RKO (cell line): ENCODE measurements at regions not wholly inside any gene's neighbourhood (a gene's known extent, or its start where the extent isn't known, plus 50 kb on each side); places are given as distances from the start of the nearest gene placed in this dataset.
"Not testable (repeated sequence)": the region's sequence is repeated elsewhere in the genome, so short reads cannot be mapped to it uniquely, and the experiment has no call there.

Experiments used
- DNase-seq: peaks from one replicate; pipeline ENCODE4 v3.0.0-alpha.2; 2016; ENCODE audit warnings: low spot score

DNA sequence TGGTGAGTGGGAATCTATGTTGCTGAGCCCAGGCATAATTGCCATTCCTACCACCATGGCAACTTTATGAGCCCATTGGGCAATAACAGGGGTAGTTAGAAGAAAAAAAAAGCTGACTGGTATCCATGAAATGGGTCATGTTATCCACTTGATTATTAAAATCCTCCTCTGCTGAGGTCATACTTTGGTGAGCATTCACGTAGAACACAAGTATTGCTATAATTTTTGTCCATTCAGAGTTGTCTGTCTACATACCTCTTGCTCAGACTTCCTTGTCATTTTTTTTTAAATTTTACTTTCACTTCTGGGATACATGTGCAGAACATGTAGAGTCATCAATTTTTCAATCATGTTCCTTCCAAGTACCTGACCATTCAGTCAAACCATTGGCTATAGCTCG, 780.8 kb upstream of the ARRDC3 start:
- no peak for DNase-seq

DNA sequence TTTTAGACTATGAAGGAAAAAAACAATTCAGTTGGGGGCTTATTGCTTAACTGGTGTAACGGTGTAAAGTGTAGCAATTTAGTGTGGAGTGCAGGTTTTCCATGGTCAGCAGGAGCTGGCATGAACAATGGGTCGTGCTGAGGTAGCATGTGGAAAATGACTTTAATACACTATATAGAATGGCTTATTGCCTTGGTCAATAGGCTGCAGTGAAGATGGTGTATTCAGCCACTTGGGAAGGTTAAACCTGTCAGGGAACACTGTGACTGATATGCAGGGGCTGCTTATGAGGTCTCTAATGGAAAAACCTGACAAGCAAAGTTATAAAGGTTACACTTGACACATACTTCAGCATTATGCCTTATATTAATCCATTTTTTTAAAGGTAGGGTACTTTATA, 764.7 kb upstream of the ARRDC3 start:
- no peak for DNase-seq

DNA sequence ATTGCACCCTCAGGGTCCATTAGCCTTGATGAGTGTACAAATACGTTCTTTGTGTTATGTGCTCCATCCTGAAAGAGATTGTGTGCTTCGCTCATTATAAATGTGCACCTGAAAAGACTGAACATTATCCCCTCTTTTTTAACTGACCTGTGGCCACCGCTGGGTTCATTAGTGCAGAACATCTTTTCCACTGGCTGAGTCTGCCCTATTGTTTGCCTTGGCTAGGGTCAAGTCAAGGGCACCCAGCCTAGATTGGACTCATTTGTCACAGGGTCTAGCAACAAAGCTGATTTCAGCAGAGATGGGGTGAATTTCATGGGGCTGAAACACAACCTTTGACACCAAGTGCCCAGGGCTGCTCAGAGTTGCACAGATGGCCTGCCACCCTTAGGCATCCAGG, 764.1 kb upstream of the ARRDC3 start:
- no peak for DNase-seq

DNA sequence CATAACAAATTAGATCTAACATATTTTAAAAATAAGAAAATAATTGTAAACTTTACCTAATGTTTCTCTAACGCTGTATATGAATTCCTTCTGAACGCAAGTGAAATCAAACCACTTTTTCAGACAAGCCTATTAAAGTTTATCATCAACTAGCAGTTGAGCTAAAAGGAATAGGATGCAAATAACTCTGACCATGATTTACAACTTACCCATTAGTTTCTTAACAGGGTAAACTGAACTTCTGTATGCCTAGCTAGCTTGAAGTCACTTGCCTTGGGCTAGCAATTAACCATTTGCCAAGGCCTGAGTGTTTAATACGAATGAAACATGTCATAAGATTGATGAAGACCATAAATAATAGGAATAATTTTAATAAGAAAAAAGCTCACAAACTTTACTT, 762.7 kb upstream of the ARRDC3 start:
- no peak for DNase-seq

DNA sequence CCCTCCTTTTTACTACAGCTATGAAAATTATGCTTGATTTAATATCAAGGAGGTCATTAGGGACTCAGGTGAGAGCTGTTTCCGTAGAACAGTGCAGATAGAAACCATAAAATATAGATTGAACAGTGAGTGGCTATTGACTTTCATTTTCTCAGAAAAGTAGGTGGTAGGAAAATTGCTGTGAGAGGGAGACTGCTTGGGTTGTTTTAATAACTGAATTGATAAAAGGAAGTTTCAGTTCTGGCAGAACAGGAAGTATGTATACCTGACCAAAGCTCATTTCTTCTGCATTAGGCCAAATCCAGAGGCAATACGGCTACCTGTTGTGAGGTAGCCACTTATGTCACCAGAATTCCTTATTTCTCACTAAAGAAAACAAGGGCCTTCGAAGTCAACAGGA, 761.7 kb upstream of the ARRDC3 start:
- no peak for DNase-seq

DNA sequence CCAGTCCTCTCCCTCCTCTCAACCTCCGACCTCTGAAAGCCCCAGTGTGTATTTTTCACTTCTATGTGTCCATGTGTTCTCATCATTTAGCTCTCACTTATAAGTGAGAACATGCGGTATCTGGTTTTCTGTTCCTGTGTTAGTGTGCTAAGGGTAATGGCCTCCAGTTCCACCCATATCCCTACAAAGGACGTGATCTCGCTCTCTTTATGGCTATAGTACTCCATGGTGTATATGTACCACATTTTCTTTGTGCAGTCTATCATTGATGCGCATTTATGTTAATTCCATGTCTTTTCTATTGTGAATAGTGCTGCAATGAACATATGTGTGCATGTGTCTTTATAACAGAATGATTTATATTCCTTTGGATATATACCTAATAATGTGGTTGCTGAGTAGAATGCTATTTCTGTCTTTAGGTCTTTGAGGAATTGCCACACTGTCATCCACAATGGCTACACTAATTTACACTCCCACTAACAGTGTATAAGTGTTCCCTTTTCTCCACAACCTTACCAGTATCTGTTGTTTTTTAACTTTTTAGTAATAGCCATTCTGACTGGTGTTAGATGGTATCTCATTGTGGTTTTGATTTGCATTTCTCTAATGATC, 749.3 kb upstream of the ARRDC3 start:
- DNase-seq = not testable (repeated sequence)

DNA sequence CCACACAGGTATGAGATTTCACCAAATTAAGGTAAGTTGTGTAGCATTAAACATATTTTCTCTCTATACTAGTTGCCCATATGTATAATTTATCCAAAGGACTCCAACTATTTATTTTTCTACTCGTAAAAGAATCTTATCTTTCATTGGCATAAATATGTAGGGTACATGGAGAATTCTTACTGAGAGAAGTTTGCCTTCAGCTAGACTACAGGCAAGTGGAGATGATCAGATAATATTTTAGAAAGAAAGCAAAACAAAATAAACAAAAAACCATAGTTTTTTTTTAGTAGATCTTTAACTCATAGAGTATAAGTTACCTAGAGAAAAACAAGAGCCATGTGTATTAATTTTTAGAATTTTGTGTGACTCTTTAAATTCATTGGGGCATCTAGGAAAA, 743.1 kb upstream of the ARRDC3 start:
- DNase-seq = no peak

DNA sequence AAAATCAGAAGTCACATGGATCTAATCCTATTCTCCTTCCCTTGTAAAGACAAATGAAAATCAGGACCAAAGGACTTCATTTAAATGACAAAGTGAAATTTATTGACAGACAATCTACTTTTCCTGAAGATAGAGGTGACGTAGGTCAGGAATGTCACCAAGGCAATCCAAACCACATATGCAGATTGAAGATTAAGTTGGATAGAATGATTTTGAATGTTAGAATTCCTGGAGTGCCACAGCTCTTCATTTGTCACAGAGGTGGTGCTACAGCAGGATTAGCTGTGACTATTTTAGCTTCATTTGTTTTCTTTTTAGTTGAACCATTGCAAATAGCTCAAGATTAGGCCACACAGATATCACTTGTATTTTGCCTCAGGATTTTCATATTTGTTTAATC, 736.0 kb upstream of the ARRDC3 start:
- no peak for DNase-seq

DNA sequence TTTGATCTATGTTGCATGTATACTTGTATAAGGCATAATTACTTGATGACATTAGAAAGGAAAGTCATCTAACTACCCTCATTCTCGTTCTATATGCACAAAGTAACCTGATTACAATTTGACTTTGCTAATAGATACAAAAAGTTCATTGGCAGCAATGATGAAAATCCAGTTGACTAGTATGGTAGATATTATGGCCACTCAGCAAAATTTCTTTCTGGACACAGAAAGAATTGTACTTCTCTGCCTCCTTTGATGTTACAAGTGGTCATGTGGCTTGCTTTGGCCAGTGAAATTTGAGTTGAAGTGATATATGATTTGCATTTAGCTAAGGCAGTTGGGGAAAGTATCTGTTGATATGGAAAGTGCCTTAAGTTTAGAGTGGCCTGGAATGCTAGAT, 723.7 kb upstream of the ARRDC3 start:
- DNase-seq = no peak

DNA sequence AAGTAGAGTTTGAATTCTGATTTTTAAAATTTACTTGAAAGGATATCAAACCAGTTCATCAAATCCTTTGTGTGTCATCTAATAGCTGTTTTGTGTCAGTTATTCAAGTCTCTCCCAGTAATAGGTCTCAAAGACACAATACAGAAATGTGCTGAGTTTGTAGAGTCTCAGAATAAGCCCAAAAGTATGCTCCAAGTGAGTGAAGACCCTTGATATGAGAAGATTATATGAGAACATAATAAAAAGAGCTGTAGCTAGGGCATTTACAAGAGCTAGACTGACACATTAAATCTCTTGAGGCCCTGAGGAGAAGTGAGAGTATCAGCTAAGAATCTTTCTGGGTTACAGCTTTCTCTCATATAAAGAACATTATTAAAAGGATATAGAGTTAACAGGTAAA, 721.0 kb upstream of the ARRDC3 start:
- DNase-seq = no peak

DNA sequence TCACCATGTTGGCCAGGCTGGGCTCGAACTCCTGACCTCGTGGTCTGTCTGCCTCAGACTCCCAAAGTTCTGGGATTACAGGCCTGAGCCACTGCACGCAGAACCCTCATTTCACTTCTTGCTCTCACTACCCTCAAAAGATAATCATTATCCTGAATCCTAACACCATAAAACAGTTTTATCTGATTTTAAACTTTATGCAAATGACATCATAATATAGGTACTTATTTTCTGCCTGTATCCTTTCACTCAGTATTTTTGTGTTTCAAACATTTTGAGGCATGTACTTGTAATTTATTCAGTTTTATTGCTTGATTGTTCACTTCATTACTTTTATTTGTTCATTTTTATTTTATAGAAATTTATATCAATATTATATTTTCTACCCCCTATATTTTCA, 719.2 kb upstream of the ARRDC3 start:
- no peak for DNase-seq

DNA sequence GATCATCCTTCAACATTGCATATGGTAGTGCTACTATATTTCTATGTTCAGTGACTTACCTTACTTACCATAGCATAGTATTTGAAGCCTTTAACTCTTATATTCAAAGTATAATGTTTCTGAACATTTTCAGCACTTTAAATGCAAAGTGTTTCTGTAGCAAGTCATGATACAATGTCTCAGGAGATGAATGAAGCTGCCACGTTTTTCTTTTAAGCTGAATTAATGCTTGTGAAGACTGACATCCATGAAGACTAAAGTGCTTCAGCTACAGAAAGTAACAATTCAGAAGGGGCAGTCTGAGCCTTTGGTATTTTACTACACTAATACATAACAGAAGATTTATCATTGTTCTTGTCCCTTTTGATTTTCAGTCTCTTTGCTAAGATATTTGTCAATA, 709.1 kb upstream of the ARRDC3 start:
- no peak for DNase-seq

DNA sequence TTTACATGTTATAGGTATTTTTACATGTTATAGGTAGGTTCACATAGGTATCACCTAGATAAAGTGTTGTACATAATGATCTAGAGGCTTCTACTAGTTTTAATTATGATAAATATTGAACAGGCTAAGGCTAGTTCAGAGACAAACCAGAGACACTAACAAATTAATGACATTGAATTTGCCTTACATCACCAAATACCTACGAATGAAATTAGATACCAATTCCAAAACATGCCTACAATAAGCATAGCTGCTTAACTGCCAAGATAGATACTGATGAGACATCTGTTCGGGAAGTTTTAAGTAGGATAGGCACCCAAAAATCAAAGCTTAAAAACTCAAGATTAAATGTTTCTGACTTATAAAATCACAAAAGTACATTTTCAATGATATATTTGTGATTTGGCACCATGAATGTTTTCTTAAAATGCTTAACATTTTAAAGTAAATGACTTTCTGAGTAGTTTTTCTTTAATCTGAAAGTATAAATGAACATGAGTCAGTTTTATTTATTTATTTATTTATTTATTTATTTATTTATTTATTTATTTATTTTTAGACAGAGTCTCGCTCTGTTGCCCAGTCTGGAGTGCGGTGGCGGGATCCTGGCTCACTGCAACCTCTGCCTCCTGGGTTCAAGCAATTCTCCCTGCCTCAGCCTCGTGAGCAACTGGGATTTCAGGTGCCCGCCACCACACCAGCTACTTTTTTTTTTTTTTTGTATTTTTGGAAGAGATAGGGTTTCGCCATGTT, 703.1 kb upstream of the ARRDC3 start:
- DNase-seq = no peak

DNA sequence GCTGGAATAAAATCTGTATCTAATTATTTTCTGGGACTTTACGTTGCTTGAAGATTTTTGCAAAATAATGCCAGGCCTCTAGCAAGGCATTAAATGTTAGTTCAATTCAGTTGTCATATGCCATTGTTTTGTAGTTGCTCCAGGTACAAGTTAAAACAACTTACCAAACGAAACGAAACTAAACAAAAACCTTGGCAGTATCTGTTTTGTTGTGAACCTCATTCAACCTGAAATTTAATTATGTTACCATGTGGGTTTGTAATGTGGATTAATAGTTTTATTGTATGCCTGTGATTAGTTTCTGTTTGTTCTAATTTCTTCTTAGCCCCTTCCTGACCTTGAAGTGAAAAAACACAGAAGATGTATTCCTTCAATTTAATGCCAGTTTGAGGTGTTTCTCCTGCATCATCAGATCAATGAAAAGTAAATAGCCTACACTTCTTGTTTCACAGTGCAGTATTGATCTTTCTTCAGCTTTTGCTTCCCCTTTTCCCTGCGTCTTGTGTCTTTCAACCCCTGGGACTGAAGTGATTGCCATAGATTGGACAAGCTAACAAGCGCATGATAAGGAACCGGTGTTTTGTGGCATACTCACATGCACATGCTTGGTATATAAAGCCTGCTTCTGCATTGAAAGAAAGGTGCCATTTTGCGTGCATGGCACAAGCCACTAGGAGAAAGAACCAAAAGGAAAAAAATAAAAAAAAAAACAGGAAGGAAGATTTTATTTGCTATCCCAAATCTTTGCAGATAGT, 699.0 kb upstream of the ARRDC3 start:
- DNase-seq = no peak

DNA sequence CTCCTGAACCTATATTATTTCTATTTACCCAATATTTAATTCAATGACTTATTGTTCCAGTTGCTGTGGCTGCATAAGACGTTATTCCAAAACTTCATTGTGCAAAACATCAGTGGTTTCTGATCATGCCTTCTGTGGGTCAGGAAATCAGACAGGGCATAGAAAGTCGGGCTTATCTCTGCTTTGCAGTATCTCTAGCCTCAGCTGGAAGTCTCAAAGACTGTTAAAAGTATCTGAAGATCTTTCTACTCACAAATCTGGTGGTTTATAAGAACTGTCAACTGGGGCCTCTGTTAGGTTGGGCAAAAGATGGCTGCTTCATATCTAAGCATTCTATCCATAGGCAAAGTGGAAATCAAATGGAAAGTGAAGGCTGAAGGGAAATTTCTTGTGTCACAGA, 687.7 kb upstream of the ARRDC3 start:
- DNase-seq = no peak

DNA sequence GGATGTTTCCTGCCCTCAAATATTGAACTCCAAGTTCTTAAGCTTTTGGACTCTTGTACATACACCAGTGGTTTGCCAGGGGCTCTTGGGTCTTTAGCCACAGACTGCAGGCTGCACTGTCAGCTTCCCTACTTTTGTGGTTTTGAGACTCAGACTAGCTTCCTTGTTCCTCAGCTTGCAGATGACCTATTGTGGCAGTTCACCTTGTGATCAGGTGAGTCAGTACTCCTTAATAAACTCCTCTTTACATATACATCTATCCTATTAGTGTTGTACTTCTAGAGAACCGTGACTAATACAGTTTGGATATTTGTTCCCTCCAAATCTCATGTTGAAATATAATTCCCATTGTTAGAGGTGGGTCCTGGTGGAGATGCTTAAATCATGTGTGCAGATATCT, 681.9 kb upstream of the ARRDC3 start:
- DNase-seq = no peak

DNA sequence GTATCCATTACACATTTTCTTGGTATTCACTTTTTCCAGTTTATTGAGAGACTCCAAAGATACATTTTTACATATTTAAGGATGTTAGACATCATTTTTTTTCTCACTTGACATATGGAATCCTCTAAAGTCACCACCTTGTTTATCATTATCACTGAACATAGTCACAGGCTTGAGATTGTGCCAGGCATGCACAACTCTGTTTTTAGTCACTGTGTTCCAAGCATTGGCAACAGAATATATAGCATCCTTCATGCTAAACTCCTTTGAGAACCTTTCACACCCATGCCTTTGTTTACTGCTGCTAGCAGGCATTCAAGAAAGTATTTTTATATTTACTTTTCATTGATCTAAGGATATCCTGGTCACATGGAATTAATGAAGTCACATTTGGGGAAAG, 668.6 kb upstream of the ARRDC3 start:
- DNase-seq = no peak

DNA sequence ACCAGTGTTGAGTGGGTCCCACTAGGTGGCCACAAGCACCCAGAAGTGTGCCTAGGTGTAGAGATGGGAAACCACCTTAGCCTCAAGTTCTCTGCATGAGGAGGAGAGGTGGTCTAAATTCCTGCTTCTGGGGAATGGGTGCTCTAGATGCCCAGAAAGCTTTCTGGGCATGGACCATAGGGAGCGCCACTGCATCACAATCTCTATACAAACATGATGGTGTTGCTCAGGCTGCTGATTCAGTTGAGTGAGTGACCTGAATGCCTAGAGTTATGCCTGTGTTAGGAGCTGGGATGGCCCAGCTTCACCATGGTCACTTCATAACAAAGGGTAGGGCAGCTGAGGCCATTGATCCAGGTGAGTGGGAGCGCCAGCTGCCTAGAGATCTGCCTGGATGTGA, 667.9 kb upstream of the ARRDC3 start:
- DNase-seq = no peak

DNA sequence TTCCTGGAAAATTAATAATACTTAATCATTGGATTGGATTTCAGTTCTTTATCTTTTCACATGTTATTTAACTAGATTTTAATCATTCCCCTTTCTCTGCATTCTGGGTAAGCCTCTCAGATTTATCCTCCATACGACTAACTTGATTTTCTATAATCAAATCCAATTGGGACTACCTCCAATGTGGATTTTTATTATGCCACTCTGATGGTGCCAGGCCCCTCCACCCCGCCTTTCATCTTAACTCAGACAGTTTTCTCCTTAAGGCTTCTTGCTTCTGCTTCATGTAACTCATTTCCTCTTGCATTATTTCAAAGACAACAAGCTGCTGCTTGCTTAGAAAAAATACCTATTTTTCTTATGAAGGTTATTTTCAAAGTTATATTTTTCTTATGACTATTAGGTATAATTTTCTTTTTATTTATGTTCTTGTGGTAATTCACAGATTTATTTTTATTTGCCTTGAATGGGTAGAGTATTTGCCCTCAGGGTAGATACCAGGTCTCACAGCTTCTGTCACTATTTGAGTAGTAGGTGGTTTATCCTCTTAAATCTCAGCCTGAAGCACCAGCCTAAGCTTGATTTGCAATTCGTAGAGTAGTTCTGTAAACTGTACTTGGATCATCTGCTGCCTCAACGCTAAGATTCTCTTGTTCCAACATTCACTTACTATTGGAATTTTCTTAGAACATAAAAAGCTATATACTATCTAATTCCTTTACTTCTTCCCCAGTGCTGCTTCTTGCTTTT, 659.0 kb upstream of the ARRDC3 start:
- DNase-seq = no peak

DNA sequence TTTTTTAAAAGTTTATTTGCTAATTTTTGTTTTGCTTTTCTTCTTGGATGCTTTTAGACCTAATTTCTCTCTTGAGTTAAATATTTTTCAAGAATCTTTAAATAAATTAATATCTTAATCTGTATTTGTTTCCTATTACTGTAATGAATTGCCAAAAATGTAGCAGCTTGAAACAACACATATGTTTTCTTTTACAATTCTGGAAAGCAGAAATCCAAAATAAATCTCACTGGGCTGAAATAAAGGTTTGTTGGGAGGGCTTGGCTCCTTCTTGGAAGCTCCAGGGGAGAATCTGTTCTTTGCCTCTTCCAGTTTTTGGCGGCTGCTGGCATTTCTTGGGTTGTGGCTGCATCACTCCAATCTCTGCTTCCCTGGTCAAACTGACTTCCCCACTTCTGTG, 658.1 kb upstream of the ARRDC3 start:
- DNase-seq = no peak

DNA sequence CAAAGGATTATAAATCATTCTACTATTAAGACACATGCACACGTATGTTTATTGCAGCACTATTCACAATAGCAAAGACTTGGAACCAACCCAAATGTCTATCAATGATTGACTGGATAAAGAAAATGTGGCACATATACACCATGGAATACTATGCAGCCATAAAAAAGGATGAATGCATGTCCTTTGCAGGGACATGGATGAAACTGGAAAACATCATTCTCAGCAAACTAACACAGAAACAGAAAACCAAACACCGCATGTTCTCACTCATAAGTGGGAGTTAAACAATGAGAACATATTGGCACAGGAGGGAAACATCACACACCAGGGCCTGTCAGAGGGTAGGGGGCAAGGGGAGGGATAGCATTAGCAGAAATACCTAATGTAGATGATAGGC, 646.7 kb upstream of the ARRDC3 start:
- not testable (repeated sequence) for DNase-seq

DNA sequence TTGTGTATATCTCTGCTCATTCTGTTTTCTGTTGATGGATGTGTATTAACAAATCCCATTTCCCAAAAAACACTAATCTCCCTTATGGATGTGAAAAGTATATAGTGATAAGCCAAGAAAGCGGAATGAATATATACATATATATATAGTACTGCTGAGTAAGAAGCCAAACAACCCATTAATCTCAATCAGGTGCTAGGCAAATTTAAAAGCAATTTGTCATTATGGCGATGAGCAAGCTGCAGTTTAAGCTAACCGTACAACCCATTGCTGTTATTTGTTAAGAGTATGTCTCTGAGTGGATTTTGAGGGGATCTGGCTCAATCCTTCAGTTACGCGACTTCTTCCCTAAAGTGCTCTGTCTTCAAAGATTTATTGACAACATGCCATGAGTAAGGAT, 640.4 kb upstream of the ARRDC3 start:
- DNase-seq = no peak

DNA sequence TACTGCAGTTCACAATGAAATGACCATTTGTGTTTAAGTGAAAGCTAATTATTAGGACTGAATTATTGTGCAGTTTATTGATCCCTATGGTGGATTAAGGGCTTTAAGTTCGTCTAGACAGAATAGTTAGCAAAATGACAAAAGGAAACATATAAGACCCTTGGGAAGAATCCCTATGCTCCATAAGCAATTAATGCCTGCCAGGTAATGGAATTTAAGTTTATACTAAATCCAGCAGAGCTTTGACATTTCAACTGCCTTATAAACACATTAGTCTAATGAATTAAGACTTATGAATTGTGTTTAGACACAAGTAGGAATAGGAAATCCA, 640.0 kb upstream of the ARRDC3 start:
- DNase-seq = no peak
